ENCODE measurements at regions not wholly inside any gene's neighbourhood (a gene's known extent, or its start where the extent isn't known, plus 50 kb on each side); places are given as distances from the start of the nearest gene placed in this dataset.

- TF ChIP-seq, protein P1, sequence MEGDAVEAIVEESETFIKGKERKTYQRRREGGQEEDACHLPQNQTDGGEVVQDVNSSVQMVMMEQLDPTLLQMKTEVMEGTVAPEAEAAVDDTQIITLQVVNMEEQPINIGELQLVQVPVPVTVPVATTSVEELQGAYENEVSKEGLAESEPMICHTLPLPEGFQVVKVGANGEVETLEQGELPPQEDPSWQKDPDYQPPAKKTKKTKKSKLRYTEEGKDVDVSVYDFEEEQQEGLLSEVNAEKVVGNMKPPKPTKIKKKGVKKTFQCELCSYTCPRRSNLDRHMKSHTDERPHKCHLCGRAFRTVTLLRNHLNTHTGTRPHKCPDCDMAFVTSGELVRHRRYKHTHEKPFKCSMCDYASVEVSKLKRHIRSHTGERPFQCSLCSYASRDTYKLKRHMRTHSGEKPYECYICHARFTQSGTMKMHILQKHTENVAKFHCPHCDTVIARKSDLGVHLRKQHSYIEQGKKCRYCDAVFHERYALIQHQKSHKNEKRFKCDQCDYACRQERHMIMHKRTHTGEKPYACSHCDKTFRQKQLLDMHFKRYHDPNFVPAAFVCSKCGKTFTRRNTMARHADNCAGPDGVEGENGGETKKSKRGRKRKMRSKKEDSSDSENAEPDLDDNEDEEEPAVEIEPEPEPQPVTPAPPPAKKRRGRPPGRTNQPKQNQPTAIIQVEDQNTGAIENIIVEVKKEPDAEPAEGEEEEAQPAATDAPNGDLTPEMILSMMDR (IDR thresholded peaks at IDR 0.05; ENCODE audit: insufficient read depth, low read length) = no peak
- no peak for DNase-seq (ENCODE audit: low read depth)
- no peak overlapping the region for H3K4me3 ChIP-seq (ENCODE audit: low read depth, low read length)
These were observed 373.0 kb upstream of the SLITRK1 start for GRCh38 chr13:84255226-84255797.

- TF ChIP-seq, protein P1 (IDR thresholded peaks at IDR 0.05; ENCODE audit: insufficient read depth, low read length) = no peak
- H3K4me3 ChIP-seq (ENCODE audit: low read depth, low read length) = no peak overlapping the region
- no peak for DNase-seq (ENCODE audit: low read depth)
These were observed 367.2 kb upstream of the SLITRK1 start for GRCh38 chr13:84249463-84249862.

GRCh38 chr13:84243340-84243739 lies 361.1 kb upstream of the SLITRK1 start:
- no peak for DNase-seq (ENCODE audit: low read depth)
- no peak overlapping the region for H3K4me3 ChIP-seq (ENCODE audit: low read depth, low read length)
- TF ChIP-seq, protein P1 (IDR thresholded peaks at IDR 0.05; ENCODE audit: insufficient read depth, low read length) = no peak

DNA sequence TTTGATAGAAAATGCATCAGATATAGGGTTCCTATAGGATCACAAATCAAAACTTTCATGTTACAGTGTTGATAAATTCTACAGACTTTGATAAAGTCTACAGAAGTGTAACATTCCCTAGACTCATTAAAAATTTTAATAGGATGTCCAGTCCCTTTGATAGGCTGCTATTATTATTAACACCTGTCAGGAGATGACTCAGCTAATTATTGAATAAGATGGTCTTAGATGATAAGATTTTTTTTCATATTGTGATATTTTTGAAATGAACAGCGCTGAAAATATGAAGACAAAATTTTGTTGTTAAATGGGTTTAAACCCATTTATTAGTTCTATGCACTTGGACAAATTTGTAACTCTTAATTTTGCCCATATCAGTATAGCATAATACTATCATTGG lies 356.8 kb upstream of the SLITRK1 start:
- H3K4me3 ChIP-seq (ENCODE audit: low read depth, low read length) = no peak overlapping the region
- DNase-seq (ENCODE audit: low read depth) = no peak
- TF ChIP-seq, protein P1 (IDR thresholded peaks at IDR 0.05; ENCODE audit: insufficient read depth, low read length) = no peak

- no peak for DNase-seq (ENCODE audit: low read depth)
- H3K4me3 ChIP-seq (ENCODE audit: low read depth, low read length) = no peak overlapping the region
- TF ChIP-seq, protein P1 (IDR thresholded peaks at IDR 0.05; ENCODE audit: insufficient read depth, low read length) = no peak
These were observed 356.1 kb upstream of the SLITRK1 start for GRCh38 chr13:84238381-84238780.

DNA sequence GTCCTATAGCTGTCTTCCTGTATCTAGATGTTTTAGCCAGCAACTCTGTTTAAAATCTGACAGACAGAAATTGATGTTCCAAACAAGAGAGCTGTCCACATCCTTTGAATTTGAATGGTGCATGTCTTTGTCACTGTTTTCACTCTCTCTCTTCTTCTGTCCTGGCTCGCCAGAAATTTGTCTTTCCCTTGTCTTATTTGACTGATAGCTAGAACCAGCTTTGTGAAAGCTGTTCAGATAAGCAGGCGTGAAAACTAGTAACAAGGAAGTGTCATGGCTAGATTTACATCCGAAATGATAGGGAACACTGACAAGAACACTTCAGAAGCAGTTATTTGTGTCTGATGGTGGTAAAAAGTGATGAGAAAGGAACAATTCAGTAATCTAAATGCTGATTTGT lies 354.9 kb upstream of the SLITRK1 start:
- H3K4me3 ChIP-seq (ENCODE audit: low read depth, low read length) = no peak overlapping the region
- TF ChIP-seq, protein P1 (IDR thresholded peaks at IDR 0.05; ENCODE audit: insufficient read depth, low read length) = no peak
- no peak for DNase-seq (ENCODE audit: low read depth)

DNA sequence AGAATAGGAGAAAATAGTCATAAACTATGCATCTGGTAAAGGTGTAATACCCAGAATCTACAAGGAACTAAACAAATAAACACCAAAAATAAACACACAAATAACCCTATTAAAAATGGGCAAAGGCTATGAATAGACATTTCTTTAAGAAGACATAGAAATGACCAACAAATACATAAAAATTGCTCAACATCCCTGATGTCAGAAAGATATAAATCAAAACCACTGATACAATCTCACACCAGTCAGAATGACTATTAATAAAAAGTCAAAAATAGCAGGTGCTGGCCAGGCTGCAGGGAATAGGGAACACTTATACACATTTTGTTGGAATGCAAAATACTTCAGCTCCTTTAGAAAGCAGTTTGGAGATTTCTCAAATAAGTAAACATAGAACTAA lies 352.1 kb upstream of the SLITRK1 start:
- H3K4me3 ChIP-seq (ENCODE audit: low read depth, low read length) = no peak overlapping the region
- TF ChIP-seq, protein P1 (IDR thresholded peaks at IDR 0.05; ENCODE audit: insufficient read depth, low read length) = no peak
- no peak for DNase-seq (ENCODE audit: low read depth)

Data from fibroblast of the aortic adventitia (primary cell).